ENCODE measurements at regions not wholly inside any gene's neighbourhood (a gene's known extent, or its start where the extent isn't known, plus 50 kb on each side); places are given as distances from the start of the nearest gene placed in this dataset.
"Not testable (repeated sequence)": the region's sequence is repeated elsewhere in the genome, so short reads cannot be mapped to it uniquely, and the experiment has no call there.

GRCh38 chr7:114364151-114364550, 50.5 kb upstream of the FOXP2 start:
- DNase-seq = no peak

DNA sequence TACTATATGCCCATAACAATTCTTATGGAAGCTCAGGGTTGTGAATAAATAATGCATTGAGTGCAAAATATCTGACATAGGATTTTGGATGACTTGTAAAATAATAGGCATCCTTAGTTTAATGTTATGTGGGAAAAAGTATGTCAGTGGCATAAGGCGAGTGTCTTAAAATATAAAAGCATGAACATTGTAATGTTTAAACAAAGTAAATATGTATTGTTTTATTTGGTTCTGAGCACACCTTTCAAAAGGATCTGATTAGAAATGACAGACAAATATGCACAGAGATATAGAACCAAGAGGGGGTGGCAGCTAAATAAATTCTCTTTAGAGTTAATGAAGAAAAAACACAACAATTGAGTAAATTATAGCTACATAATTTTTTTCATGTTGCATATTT, 51.3 kb upstream of the FOXP2 start:
- no peak for DNase-seq

DNA sequence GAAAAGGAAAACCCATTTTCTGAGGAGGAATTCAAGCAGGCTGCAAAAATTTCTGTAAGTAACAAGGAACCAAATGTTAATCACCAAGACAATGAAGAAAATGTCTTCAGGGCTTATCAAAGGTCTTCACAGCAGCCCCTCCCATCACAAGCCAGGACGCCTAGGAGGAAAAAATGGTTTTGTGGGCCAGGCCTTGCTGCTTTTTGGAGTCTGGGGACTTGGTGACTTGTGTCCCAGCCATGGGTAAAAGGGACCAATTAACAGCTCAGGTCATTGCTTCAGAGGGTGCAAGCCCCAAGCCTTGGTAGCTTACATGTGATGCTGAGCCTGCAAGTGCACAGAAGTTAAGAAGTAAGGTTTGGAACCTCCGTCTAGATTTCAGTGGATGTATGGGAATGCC, 55.7 kb upstream of the FOXP2 start:
- DNase-seq = no peak

DNA sequence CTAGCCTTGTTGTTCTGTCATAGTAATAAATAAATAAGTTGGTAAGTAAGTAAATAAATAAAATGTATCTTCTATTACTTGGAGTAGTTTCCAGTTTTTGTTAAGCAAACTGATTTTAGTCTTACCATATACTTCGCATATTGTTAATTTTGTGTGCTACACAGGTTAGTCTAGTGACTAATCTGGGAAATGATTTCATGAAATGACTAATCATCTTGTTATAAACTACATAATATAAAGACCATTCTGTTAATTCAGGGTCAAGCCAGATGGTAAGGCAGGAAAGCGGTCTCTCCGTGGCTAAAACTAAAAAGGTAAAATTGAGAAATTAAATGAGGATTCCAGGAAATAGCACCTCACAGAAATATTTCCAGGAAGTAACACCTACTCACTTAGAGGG, 58.5 kb upstream of the FOXP2 start:
- no peak for DNase-seq

DNA sequence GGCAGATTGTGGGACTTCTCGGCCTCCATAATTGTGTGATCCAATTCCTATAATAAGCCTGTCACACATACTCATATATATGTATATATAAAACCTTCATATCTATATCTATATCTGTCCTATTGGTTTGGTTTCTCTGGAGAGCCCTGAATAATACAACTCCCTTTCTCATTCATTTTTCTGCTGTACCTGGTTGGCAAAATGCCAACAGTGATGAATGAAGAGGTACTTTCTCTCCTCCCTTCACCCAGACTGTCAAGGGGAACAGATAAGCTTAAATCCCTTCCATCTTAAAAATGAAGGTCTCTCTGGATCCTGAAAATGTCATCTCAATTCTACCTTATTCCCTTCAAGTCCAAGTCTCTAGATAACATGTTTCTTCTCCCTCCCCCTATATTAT, 60.3 kb upstream of the FOXP2 start:
- DNase-seq = no peak

DNA sequence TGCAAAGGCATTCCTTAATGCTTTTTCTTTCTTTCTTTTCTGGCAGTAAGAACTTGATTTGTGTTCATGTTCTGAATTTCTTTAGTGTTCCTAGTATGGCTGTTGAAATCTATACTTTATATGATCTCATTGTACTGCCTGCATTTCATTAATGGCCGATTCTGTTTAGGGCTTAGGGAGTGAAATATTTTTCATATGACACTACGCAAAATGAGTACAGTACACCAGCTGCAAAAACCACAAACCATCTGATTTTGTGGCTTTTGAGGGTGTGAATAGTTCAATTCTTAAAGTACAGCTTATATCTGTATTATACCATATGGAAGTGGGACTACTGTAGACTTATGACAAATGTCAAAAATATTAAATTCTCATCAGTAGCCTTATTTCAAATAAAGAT, 69.1 kb upstream of the FOXP2 start:
- no peak for DNase-seq

- no peak for DNase-seq
These were observed 70.5 kb upstream of the FOXP2 start for GRCh38 chr7:114343949-114344708.

DNA sequence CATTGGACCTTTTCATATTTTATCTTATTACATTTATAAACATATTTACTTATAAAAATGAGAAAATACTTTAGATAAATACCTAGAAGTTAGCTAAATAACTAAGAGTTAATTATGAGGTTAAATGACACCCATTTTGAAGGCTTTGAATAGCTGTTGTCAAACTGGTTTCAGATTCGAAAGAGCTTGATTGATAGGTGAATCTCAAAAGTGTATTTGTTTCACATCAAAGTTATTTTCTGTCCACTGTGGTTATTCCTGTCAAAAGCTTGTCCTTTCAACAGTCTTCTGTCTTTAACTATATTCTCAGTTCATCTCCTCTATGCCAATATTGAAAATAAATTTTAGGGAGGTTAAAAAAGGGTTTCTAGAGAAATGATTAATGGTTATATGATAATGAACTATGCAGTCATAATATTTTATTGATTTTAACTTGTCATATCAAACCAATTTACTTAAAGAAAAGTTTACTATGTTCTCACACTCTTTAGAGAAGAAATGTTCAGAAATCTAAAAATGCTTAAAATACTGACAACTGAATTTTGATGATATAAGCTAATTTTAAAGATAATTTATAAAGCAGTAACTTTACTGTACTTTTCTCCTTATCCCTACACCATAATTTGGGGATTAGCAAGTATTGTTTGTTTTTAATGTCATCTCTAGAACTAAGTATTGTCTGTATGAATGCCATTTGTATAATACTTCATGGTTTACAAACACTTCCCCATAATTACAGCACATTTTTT, 72.0 kb upstream of the FOXP2 start:
- DNase-seq = no peak

- no peak for DNase-seq
These were observed 73.0 kb upstream of the FOXP2 start for GRCh38 chr7:114341648-114342047.

- no peak for DNase-seq
These were observed 79.6 kb upstream of the FOXP2 start for GRCh38 chr7:114334989-114335388.

GRCh38 chr7:114329458-114329857, 85.2 kb upstream of the FOXP2 start:
- not testable (repeated sequence) for DNase-seq

GRCh38 chr7:114317450-114318098, 97.0 kb upstream of the FOXP2 start:
- DNase-seq = no peak

DNA sequence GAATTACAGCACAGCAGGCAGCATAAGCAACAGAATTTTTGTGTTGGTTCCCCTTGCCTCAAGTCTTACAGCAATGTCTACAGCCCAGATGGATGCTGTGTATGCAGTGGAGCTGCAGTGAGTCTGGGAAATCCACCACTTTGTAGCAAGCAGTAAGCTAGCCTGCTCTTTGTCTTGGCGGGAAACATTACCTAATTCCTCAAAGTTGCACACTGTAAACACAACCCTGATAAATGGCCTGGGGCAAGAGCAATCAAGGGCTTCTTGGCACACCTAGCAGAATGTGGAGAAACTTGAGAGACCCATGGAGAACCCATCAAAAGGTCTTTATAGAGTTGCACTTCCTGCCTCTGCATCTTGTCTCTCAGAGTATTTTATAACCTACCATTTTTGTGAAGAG, 102.0 kb upstream of the FOXP2 start:
- DNase-seq = no peak

DNA sequence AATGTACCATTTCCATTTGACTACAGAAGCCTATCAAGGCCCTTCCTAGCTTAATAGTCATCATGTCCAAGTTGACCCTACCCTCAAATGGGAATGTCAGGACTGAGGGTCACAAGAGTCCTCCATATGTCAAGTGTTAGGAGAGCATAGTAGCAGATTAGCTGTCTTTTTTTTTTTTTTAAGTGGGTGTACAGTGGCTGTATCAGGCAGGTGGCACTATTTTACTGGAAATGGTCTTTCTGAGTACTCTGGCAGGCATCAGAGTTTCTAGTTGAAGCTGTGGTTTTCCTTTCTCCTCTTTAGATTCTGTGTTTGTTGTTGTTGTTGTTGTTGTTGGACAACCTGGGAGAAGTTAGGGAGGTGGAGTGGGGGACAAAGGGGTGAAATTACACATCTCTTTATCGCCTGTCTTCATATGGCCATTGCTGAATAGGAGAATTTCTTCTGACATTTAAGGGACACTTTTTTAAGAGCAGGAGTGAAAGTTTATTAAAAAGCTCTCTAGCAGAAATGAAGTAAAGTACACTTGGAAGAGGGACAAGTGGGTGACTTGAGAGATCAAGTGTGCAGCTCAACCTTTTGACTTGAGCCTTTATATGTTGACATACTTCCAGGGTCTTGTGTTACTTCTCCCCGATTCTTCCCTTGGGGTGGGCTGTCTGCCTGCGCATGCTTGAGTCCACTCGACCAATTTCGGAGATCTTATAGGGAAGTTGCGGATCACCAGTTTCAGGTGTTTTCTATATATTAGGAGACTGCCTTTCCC, 104.1 kb upstream of the FOXP2 start:
- DNase-seq = no peak

DNA sequence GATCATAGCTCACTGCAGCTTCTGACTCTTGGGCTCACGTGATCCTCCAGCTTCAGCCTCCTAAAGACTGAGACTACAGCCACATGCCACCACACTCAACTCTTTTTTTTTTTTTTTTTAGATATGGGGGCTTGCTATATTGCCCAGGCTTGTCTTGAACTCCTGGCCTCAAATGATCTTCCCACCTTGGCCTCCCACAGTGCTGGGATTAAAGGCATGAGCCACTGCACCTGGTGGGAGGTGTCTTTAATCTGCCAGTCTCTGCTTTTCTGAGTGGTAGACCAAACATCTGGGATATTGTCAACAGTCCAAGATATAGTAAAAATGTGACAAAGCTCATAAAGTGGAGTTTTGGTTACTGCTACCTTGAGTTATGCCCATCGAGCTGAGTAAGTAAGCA, 104.9 kb upstream of the FOXP2 start:
- no peak for DNase-seq

DNA sequence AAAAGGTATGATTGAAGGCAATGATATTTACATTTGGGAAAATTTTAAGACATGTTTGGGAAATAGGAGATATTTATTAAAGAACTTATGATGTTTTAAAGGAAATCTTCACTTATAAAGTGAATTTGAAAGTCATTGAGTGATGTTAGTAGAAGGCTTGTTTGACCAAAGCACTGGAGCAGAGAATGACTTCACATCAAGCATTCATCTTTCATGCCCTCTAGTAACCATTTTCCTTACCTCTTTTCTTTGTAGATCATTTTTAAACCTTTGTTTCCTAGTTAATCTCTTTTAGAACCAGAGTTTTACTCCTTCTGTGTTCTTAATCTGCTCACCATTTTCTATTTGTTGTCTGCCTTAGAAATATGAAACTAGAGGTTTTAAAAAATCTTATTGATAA, 111.3 kb upstream of the FOXP2 start:
- no peak for DNase-seq

GRCh38 chr7:114302858-114303257, 111.8 kb upstream of the FOXP2 start:
- DNase-seq = no peak

- DNase-seq = no peak
These were observed 116.6 kb upstream of the FOXP2 start for GRCh38 chr7:114298011-114298410.

GRCh38 chr7:114297121-114297520, 117.5 kb upstream of the FOXP2 start:
- no peak for DNase-seq

DNA sequence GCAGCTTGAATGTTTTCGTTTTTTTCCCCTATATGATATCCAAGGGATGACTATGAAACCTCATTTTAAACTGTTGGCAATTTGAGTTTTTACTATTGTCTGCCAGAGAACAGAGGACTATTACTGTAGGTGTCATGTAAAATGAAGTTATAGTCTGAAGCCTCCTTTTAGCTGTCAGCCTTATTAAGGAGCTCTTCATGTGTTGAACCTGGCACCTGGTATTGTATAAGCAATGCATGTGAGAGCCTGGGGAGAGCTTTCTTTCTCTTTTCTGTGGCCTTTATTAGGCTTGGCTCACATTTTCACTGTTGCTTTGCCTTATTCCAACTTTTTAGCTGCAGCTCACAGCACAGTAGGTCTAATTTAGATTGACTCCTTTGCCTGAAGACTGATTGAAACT, 119.1 kb upstream of the FOXP2 start:
- DNase-seq = no peak

GRCh38 chr7:114294036-114294435, 120.6 kb upstream of the FOXP2 start:
- DNase-seq = no peak

- no peak for DNase-seq
These were observed 121.2 kb upstream of the FOXP2 start for GRCh38 chr7:114293289-114294012.

- DNase-seq = no peak
These were observed 134.7 kb upstream of the FOXP2 start for GRCh38 chr7:114279901-114280300.

Measured in activated naive CD4-positive, alpha-beta T cell treated with anti-CD3 and anti-CD28 coated beads, Interleukin-2, amount 50 U/mL, for 16 hours (primary cell).